GM18861 (cell line): ENCODE measurements at regions not wholly inside any gene's neighbourhood (a gene's known extent, or its start where the extent isn't known, plus 50 kb on each side); places are given as distances from the start of the nearest gene placed in this dataset.
"Not testable (repeated sequence)": the region's sequence is repeated elsewhere in the genome, so short reads cannot be mapped to it uniquely, and the experiment has no call there.

ENCODE experiments used
- ATAC-seq: cut with Tn5 transposase; IDR thresholded peaks from one replicate; pipeline ENCODE4 v1.9.1; 2021; ENCODE audit not compliant: unreplicated experiment

- not testable (repeated sequence) for ATAC-seq
Measured at GRCh38 chr10:45056806-45057205, 56.1 kb downstream of the ZNF22 start.

DNA sequence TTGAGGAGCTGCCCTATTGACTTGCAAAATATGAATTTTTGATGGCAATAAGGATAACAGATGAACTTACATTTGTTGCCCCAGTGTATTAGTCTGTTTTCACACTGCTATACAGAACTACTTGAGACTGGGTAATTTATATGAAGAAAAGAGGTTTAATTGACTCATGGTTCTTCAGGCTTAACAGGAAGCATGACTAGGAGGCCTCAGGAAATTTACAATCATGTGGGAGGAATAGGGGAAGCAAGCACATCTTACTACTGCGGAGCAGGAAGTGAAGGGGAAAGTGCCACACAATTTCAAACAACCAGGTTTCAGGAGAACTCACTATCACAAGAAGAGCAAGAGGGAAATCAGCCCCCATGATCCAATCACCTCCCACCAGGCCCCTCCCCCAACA lies 57.9 kb downstream of the ZNF22 start:
- no peak for ATAC-seq

- no peak for ATAC-seq
Measured at GRCh38 chr10:45058992-45059561, 58.4 kb downstream of the ZNF22 start.

DNA sequence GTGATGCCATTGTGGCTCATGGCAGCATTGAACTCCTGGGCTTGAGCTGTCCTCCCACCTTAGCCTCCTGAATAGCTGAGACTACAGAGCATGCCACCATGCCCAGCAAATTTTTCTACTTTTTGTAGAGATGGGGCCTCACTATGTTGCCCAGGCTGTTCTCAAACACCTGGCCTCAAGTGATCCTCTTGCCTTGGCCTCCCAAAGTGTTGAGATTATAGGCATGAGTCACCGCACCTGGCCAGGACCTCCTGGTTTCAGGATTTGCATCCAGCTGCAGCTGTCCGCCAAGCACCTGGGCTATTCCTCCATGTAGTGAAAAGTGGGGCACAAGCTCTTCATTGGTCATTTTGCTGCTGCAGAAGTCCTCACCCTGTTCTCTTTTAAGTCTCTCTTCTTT lies 58.9 kb downstream of the ZNF22 start:
- ATAC-seq: no peak

DNA sequence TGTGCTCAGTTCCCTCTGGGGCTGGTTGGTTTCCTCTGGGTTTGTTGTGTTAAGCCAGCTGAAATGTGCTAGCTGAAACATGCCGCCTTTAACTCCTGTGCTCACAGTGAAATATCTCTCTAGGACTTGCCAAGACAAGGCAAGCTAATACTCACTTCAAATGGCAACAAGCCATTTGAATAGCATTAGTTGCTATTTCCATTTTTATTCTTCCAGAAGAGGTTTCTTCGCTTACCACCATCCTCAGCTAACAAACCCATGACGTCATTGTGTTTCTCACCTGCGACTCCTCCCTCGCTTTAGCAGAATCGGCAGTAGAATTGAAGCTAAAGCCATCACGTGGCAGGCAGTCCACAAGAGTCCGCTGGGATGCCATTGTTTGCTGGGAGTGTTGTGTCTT lies 61.3 kb downstream of the ZNF22 start:
- ATAC-seq: no peak

GRCh38 chr10:45063591-45064231 lies 63.0 kb downstream of the ZNF22 start:
- ATAC-seq: no peak

GRCh38 chr10:45064998-45065397 lies 64.3 kb downstream of the ZNF22 start:
- ATAC-seq: no peak

GRCh38 chr10:45071043-45071813 lies 70.5 kb downstream of the ZNF22 start:
- ATAC-seq: no peak

DNA sequence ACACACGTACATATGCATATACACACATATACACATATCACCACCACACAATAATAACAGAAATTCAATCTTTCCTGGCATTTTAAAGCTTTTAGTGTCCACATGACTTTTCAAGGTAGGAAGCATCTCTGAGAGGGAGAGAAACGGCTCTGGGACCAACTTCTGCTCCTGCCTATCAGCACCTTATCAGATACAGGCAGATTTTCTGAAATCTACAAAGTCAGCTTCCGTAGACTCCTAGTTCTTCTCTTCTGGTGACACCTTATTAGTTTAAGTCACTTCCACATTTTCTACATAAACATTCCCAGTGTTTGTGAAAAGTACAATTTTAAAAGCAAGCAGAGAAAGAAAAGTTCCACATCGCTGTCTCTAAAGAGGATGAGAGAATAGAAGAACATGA lies 74.5 kb downstream of the ZNF22 start:
- ATAC-seq: no peak

DNA sequence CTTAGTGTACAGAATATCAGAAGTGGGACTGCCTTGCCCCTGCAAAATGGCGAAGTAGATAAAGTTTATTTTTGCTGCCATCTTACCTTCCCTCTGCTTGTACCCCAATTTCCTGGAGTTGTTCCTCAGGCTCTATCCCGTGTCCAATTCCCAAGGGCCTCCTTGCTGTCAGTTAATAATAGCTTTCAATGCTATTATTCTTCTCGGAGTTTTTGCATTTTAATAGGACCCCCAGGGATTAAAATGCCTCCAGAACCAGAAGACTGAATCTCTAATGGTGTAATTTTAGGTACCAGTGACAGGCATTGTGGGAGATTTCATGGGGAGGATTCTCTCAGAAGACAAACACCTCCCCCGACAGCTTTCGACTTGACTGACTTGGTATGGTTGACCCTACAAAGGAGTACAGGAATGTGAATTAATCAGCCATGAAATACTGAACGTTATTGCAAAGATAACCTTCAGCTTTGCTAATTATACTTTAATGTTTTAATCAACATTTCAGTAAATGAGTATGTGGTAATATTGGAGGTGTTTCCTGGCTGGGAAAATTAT lies 75.2 kb downstream of the ZNF22 start:
- no peak for ATAC-seq

- ATAC-seq: no peak
Measured at GRCh38 chr10:45076891-45077290, 76.2 kb downstream of the ZNF22 start.

DNA sequence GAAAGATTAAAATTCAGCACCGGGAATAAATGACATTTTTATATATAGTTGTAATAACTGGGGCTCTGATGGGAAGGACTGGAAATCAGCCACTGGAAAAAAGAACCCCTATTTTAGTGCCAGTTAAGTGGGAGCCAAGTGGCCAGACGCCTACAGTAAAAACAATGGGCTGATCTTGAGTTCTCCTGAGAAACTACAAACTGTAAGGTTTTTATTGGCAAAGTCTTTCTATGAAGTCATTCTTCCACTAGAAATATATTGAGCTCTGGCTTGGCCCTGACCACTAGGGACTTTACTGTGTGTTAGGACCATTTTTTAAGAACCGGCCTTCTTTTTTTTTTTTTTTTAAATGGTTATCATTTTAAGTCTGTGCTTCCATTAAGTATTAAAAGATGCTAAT lies 79.6 kb downstream of the ZNF22 start:
- ATAC-seq: no peak

DNA sequence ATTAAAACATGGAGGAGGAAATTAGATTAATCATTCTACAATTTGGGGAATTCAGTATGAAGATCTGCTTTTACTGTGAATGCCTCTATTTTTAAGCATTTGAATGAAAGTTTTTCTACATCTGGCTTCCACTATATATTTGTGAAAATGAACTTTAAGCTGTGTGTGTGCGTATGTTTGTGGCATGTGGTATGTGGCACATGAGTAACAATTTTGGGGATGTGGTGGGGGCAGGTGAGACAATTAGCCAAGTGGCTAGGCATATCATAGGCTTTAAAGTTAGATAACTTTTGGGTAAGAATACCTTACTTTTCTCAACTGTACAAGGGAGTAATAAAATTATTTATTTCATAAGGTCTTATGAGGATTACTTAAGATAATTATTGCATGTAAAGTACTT lies 81.5 kb downstream of the ZNF22 start:
- ATAC-seq: no peak

DNA sequence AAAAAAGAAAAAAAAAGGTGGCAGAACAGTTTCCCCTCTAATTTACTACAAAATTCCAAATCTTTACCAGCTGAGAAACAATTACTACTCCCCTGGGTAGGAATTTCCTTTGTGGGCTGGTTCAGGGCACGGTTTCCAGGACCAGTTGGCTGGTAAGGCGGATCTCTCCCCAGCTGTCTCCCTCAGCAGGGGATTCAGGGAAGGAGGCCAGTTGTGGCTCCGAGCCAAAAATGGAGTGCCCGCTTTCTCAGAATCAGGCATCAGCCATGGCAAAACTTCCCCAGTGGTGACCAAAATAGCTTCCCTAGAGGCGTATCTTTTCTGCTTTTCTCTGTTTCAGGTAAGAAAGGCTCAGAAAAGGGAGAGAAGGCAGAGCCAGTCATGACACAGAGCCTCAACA lies 91.2 kb downstream of the ZNF22 start:
- ATAC-seq: no peak

- ATAC-seq: no peak
Measured at GRCh38 chr10:45093945-45094344, 93.2 kb downstream of the ZNF22 start.

- ATAC-seq: no peak
Measured at GRCh38 chr10:45095286-45095685, 94.6 kb downstream of the ZNF22 start.

DNA sequence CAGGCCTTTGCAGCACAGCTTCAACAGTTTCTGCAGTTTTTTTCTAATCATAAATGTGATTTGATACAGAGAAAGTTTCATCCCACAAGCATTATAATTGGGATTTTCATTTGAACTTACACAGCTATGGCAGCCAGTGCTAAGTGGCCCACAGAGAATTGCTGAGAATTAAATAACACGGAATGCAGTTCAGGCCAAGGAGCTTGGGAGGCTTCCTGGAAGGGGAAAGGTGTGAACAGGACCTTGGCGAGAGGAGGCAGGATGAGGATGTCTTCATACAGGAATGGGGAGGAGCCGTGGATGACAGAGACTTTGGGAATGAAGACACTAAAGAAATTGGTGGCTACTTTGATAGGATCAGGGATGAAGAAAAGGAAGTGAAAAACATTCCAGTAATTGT lies 95.3 kb downstream of the ZNF22 start:
- no peak for ATAC-seq

- ATAC-seq: no peak
Measured at GRCh38 chr10:45100429-45100828, 99.7 kb downstream of the ZNF22 start.

GRCh38 chr10:45104674-45105073 lies 104.0 kb downstream of the ZNF22 start:
- ATAC-seq: no peak

- ATAC-seq: not testable (repeated sequence)
Measured at GRCh38 chr10:45105309-45105708, 104.6 kb downstream of the ZNF22 start.

DNA sequence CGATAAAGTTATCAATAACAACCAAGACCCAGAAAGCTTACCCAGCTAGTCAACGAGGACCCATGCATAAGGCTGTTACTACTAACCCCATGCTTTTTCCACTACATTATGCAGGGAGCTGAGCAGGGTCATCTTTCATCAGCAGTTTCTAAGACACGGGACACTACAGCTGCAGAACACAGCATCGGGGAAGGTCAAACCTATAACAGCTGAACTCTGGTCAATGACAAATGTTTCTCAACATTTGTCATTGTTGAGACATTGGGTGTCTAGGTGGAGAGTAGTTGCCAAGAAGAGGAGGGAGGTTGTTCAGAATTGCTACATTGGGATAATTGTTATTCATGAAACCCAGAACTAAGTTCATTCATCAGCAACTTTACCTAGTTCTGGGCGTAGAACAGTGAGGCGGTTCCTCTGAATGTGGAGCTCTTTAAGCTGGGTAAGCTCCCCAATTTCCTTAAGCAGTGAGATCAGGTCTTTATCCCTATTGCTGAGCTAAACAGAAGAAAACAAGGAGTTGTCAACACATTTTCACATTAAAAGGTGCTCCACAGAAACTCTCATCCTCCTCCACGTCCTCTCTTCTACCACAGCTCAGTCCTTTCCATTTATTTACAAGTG lies 105.6 kb downstream of the ZNF22 start:
- no peak for ATAC-seq

- no peak for ATAC-seq
Measured at GRCh38 chr10:45111509-45111908, 110.8 kb downstream of the ZNF22 start.
